ENCODE measurements at regions not wholly inside any gene's neighbourhood (a gene's known extent, or its start where the extent isn't known, plus 50 kb on each side); places are given as distances from the start of the nearest gene placed in this dataset.

GRCh38 chr7:42832667-42833066 lies 79.2 kb downstream of the C7orf25 start:
- H3K9me1 ChIP-seq (replicated peaks; ENCODE audit: control insufficient read depth, extremely low read depth, insufficient read depth, low read length) = no peaks in the 10 kb centered on the region
- H3K4me1 ChIP-seq (ENCODE audit: control insufficient read depth, extremely low read depth, insufficient read depth, low read length) = no peaks in the 10 kb centered on the region
- H2AFZ ChIP-seq (ENCODE audit: low read depth, low read length) = no peak overlapping the region
- H3K27me3 ChIP-seq (ENCODE audit: control insufficient read depth in 2 of 2, insufficient read depth in 2 of 2, low read length in 2 of 2) = peaks cover 0 to 5% of the 10 kb centered on the region in 2 experiments
- ChIA-PET CTCF (interaction anchor here (0.7 to 7.3 kb wide), 4 partner anchors 854 to 892 kb away, joined by 4 to 89 read pairs (median 12); no protein-coding TSS in a partner anchor), POLR2A (no interaction called here)
- TF ChIP-seq FOS (IDR thresholded peaks at IDR 0.05; ENCODE audit: borderline replicate concordance, insufficient read depth, low read length) (no peak), MAX (IDR thresholded peaks at IDR 0.05; ENCODE audit: insufficient read depth, insufficient read length) (no peak), JUN (IDR thresholded peaks at IDR 0.05; ENCODE audit: borderline replicate concordance, insufficient read depth, insufficient read length, low read depth) (no peak), MYC (IDR thresholded peaks at IDR 0.05; ENCODE audit: low read depth, low read length) (no peak), POLR2AphosphoS5 (IDR thresholded peaks at IDR 0.05; ENCODE audit: insufficient read depth, low read depth, low read length) (no peak), POLR2A (IDR thresholded peaks at IDR 0.05; ENCODE audit: low read depth, low read length) (no peak), GATA2 (IDR thresholded peaks at IDR 0.05; ENCODE audit: insufficient read depth, insufficient read length, low read depth, low read length) (no peak), EZH2 (IDR thresholded peaks at IDR 0.05; ENCODE audit: borderline replicate concordance, low read depth, low read length, severe bottlenecking) (no peak)
- TF ChIP-seq, protein P1, sequence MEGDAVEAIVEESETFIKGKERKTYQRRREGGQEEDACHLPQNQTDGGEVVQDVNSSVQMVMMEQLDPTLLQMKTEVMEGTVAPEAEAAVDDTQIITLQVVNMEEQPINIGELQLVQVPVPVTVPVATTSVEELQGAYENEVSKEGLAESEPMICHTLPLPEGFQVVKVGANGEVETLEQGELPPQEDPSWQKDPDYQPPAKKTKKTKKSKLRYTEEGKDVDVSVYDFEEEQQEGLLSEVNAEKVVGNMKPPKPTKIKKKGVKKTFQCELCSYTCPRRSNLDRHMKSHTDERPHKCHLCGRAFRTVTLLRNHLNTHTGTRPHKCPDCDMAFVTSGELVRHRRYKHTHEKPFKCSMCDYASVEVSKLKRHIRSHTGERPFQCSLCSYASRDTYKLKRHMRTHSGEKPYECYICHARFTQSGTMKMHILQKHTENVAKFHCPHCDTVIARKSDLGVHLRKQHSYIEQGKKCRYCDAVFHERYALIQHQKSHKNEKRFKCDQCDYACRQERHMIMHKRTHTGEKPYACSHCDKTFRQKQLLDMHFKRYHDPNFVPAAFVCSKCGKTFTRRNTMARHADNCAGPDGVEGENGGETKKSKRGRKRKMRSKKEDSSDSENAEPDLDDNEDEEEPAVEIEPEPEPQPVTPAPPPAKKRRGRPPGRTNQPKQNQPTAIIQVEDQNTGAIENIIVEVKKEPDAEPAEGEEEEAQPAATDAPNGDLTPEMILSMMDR (IDR thresholded peaks at IDR 0.05; ENCODE audit: extremely low read depth in 1 of 2, insufficient read depth in 1 of 2, low read depth in 1 of 2, low read length in 2 of 2) = no peak
- no peak overlapping the region for H3K4me2 ChIP-seq (ENCODE audit: insufficient read depth, low read length)
- FAIRE-seq = no peak
- H3K9me3 ChIP-seq (replicated peaks; ENCODE audit: control insufficient read depth, insufficient read depth, low read length) = no peaks in the 10 kb centered on the region
- H3K4me3 ChIP-seq (replicated peaks in 1 of 3; ENCODE audit: insufficient read depth in 1 of 3, low read depth in 1 of 3, low read length in 3 of 3) = no peak overlapping the region
- H3K9ac ChIP-seq (replicated peaks; ENCODE audit: extremely low read depth, insufficient read depth, low read length) = no peak overlapping the region
- no peak overlapping the region for H3K27ac ChIP-seq (ENCODE audit: insufficient read depth, low read depth, low read length)
- BruUV-seq (replicated peaks) = no TSS peak
- dilution Hi-C loops (cut with MboI; ENCODE audit: extremely low pct_ligation_motif_present, low sequenced_read_pairs) = no loop called here
- no peaks in the 10 kb centered on the region for H4K20me1 ChIP-seq (replicated peaks; ENCODE audit: control insufficient read depth, extremely low read depth, insufficient read depth, low read length)
- no peak for DNase-seq (ENCODE audit: low read depth, low spot score)
- no peaks in the 10 kb centered on the region for H3K79me2 ChIP-seq (ENCODE audit: control insufficient read depth, insufficient read depth, low read length)
- intact Hi-C loops (cut with micrococcal nuclease) = no loop called here
- no peaks in the 10 kb centered on the region for H3K36me3 ChIP-seq (ENCODE audit: control insufficient read depth in 2 of 2, extremely low read depth in 1 of 2, insufficient read depth in 2 of 2, low read length in 2 of 2)
